ENCODE measurements at regions not wholly inside any gene's neighbourhood (a gene's known extent, or its start where the extent isn't known, plus 50 kb on each side); places are given as distances from the start of the nearest gene placed in this dataset.
"Not testable (repeated sequence)": the region's sequence is repeated elsewhere in the genome, so short reads cannot be mapped to it uniquely, and the experiment has no call there.

- no peak overlapping the region for H3K4me3 ChIP-seq (replicated peaks in 1 of 2; ENCODE audit: low read depth in 2 of 2, low read length in 2 of 2)
- TF ChIP-seq, protein P1, sequence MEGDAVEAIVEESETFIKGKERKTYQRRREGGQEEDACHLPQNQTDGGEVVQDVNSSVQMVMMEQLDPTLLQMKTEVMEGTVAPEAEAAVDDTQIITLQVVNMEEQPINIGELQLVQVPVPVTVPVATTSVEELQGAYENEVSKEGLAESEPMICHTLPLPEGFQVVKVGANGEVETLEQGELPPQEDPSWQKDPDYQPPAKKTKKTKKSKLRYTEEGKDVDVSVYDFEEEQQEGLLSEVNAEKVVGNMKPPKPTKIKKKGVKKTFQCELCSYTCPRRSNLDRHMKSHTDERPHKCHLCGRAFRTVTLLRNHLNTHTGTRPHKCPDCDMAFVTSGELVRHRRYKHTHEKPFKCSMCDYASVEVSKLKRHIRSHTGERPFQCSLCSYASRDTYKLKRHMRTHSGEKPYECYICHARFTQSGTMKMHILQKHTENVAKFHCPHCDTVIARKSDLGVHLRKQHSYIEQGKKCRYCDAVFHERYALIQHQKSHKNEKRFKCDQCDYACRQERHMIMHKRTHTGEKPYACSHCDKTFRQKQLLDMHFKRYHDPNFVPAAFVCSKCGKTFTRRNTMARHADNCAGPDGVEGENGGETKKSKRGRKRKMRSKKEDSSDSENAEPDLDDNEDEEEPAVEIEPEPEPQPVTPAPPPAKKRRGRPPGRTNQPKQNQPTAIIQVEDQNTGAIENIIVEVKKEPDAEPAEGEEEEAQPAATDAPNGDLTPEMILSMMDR (IDR thresholded peaks at IDR 0.05; ENCODE audit: low read depth, low read length) = no peak
- no peak for DNase-seq (ENCODE audit: low read depth in 2 of 2)
Measured at GRCh38 chr15:91356083-91356482, 256.0 kb downstream of the SV2B start.

DNA sequence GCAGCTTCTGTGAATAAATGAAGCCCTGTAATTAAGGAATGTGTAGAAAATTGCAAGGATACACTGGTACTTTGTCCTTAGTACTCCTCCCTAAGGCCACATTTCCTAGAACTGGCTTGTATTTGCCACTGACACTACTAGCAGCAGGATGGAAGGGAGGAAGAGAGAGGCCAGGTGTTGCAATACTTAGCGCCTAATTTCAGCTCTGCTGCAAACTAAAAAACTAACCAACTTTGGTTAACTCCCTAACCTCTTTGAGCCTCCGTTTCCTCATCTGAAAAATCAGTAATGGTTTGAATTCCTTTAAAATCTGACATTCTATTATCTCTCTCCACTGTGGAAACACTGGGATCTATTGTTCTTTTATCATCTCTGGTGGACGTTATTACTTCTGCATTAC lies 257.0 kb downstream of the SV2B start:
- TF ChIP-seq, protein P1 (IDR thresholded peaks at IDR 0.05; ENCODE audit: low read depth, low read length) = no peak
- H3K4me3 ChIP-seq (replicated peaks in 1 of 2; ENCODE audit: low read depth in 2 of 2, low read length in 2 of 2) = no peak overlapping the region
- no peak for DNase-seq (ENCODE audit: low read depth in 2 of 2)

DNA sequence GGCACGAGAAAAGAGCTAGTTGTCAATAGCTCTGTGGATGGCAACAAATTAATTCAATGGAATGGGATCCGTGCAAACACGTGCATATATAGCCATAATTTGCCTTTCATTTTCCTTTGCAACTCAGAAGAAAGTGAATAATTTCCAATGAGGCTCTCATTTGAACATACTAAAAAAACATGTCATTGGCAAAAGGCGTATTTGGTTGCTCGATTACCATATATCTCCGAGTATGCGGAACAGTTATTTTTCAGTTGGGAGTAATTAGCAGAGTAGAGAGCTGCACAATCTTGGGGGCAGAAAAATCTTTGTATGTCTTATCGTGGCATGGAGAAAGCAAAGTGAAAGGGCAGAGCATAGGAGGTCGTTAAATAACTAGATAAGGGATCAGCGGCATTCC lies 257.4 kb downstream of the SV2B start:
- no peak overlapping the region for H3K4me3 ChIP-seq (replicated peaks in 1 of 2; ENCODE audit: low read depth in 2 of 2, low read length in 2 of 2)
- DNase-seq (ENCODE audit: low read depth in 2 of 2) = no peak
- TF ChIP-seq, protein P1 (IDR thresholded peaks at IDR 0.05; ENCODE audit: low read depth, low read length) = no peak

DNA sequence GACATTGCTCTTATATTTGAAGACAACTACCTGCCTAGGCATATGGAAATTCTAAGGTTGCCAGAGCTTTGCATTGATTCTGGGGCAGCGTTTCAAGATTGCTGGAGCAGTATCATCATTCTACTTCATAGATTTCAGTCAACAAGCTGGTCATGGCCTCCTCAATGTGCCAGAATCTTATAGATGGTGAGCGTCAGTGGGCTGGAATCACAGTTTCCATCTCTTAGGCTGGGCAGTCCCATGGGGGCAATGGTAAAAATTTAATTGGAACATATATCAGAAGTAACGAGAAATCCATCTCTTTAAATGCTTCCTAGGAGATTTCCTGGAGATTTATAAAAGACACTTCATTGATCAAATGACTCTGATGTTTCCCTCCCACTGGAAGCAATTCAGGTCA lies 258.3 kb downstream of the SV2B start:
- TF ChIP-seq, protein P1 (IDR thresholded peaks at IDR 0.05; ENCODE audit: low read depth, low read length) = no peak
- DNase-seq (ENCODE audit: low read depth in 2 of 2) = no peak
- no peak overlapping the region for H3K4me3 ChIP-seq (replicated peaks in 1 of 2; ENCODE audit: low read depth in 2 of 2, low read length in 2 of 2)

GRCh38 chr15:91361696-91362095 lies 261.6 kb downstream of the SV2B start:
- not testable (repeated sequence) for H3K4me3 ChIP-seq (replicated peaks in 1 of 2; ENCODE audit: low read depth in 2 of 2, low read length in 2 of 2)

GRCh38 chr15:91366111-91366510 lies 266.1 kb downstream of the SV2B start:
- H3K4me3 ChIP-seq (replicated peaks in 1 of 2; ENCODE audit: low read depth in 2 of 2, low read length in 2 of 2) = no peak overlapping the region
- DNase-seq (ENCODE audit: low read depth in 2 of 2) = no peak
- TF ChIP-seq, protein P1 (IDR thresholded peaks at IDR 0.05; ENCODE audit: low read depth, low read length) = no peak

More at GRCh38 chr15:91361696-91362095, 261.6 kb downstream of the SV2B start:
- DNase-seq (ENCODE audit: low read depth in 2 of 2) = not testable (repeated sequence)

GRCh38 chr15:91368611-91369010 lies 268.6 kb downstream of the SV2B start:
- H3K4me3 ChIP-seq (replicated peaks in 1 of 2; ENCODE audit: low read depth in 2 of 2, low read length in 2 of 2) = no peak overlapping the region
- TF ChIP-seq, protein P1 (IDR thresholded peaks at IDR 0.05; ENCODE audit: low read depth, low read length) = no peak
- DNase-seq (ENCODE audit: low read depth in 2 of 2) = no peak
